AG09319 (cell line): ENCODE measurements at regions not wholly inside any gene's neighbourhood (a gene's known extent, or its start where the extent isn't known, plus 50 kb on each side); places are given as distances from the start of the nearest gene placed in this dataset.
A peak's percentile ranks its signal among the peaks of the same experiment; 100 is the strongest.

ENCODE experiments used
- DNase-seq: peaks from one replicate; pipeline ENCODE4 v3.0.0-alpha.2; 2010; ENCODE audit warnings: low read depth; ENCODE audit errors: extremely low read depth
- CTCF ChIP-seq: IDR thresholded peaks from 2 replicates; pipeline ENCODE4 v1.5.1; 2011; ENCODE audit warnings: low read depth, mild to moderate bottlenecking, inconsistent platforms, low read length, moderate library complexity

- DNase-seq, result no peak
- no peak for TF ChIP-seq CTCF
Observed at GRCh38 chr6:104603108-104603745, 256.5 kb downstream of the HACE1 start.

GRCh38 chr6:104601721-104602120, 258.0 kb downstream of the HACE1 start:
- DNase-seq, result no peak
- TF ChIP-seq CTCF, result no peak

- no peak for TF ChIP-seq CTCF
- DNase-seq, result peak; percentile 5
Observed at GRCh38 chr6:104601131-104601651, 258.5 kb downstream of the HACE1 start.

GRCh38 chr6:104600639-104600931, 259.1 kb downstream of the HACE1 start:
- TF ChIP-seq CTCF, result no peak
- no peak for DNase-seq

- DNase-seq, result no peak
- TF ChIP-seq CTCF, result no peak
Observed at GRCh38 chr6:104599821-104600638, 259.7 kb downstream of the HACE1 start.

GRCh38 chr6:104597541-104598050, 262.1 kb downstream of the HACE1 start:
- no peak for TF ChIP-seq CTCF
- no peak for DNase-seq

- TF ChIP-seq CTCF, result no peak
- DNase-seq, result no peak
Observed at GRCh38 chr6:104596091-104596490, 263.6 kb downstream of the HACE1 start.
